DMS 273 treated with DMSO at 0.1 percent for 48 hours (cell line): ENCODE measurements at regions not wholly inside any gene's neighbourhood (a gene's known extent, or its start where the extent isn't known, plus 50 kb on each side); places are given as distances from the start of the nearest gene placed in this dataset.
"Not testable (repeated sequence)": the region's sequence is repeated elsewhere in the genome, so short reads cannot be mapped to it uniquely, and the experiment has no call there.

Experiments used
- DNase-seq: peaks from one replicate; lab custom pipeline; 2025; lab: John Stamatoyannopoulos, UW

- no peak for DNase-seq
Observed at GRCh38 chr10:124242791-124243190, 149.4 kb upstream of the CHST15 start.

GRCh38 chr10:124242365-124242764 lies 149.0 kb upstream of the CHST15 start:
- no peak for DNase-seq

- DNase-seq, result not testable (repeated sequence)
Observed at GRCh38 chr10:124241510-124241909, 148.1 kb upstream of the CHST15 start.

- DNase-seq, result no peak
Observed at GRCh38 chr10:124240839-124241291, 147.5 kb upstream of the CHST15 start.

GRCh38 chr10:124239696-124240095 lies 146.3 kb upstream of the CHST15 start:
- no peak for DNase-seq

GRCh38 chr10:124239134-124239533 lies 145.7 kb upstream of the CHST15 start:
- no peak for DNase-seq

GRCh38 chr10:124238367-124238766 lies 145.0 kb upstream of the CHST15 start:
- no peak for DNase-seq

GRCh38 chr10:124237282-124237961 lies 144.0 kb upstream of the CHST15 start:
- DNase-seq, result no peak

GRCh38 chr10:124236816-124237215 lies 143.4 kb upstream of the CHST15 start:
- no peak for DNase-seq

- DNase-seq, result no peak
Observed at GRCh38 chr10:124236136-124236535, 142.7 kb upstream of the CHST15 start.

- DNase-seq, result no peak
Observed at GRCh38 chr10:124235232-124235631, 141.8 kb upstream of the CHST15 start.

- no peak for DNase-seq
Observed at GRCh38 chr10:124233546-124234138, 140.2 kb upstream of the CHST15 start.

GRCh38 chr10:124232686-124233545 lies 139.5 kb upstream of the CHST15 start:
- DNase-seq, result no peak

- DNase-seq, result no peak
Observed at GRCh38 chr10:124231168-124232155, 138.1 kb upstream of the CHST15 start.

GRCh38 chr10:124230635-124231167 lies 137.3 kb upstream of the CHST15 start:
- DNase-seq, result no peak

- no peak for DNase-seq
Observed at GRCh38 chr10:124229989-124230634, 136.7 kb upstream of the CHST15 start.

- no peak for DNase-seq
Observed at GRCh38 chr10:124229201-124229988, 136.0 kb upstream of the CHST15 start.

GRCh38 chr10:124228471-124228870 lies 135.1 kb upstream of the CHST15 start:
- DNase-seq, result no peak

- no peak for DNase-seq
Observed at GRCh38 chr10:124227988-124228387, 134.6 kb upstream of the CHST15 start.
